Nucleus accumbens (tissue), 56 donors: ENCODE measurements at regions not wholly inside any gene's neighbourhood (a gene's known extent, or its start where the extent isn't known, plus 50 kb on each side); places are given as distances from the start of the nearest gene placed in this dataset.
"Not testable (repeated sequence)": the region's sequence is repeated elsewhere in the genome, so short reads cannot be mapped to it uniquely, and the experiment has no call there.

ENCODE experiments used
- DNase-seq, 56 donors: peaks; one replicate each; lab custom pipeline; 2025; lab: John Stamatoyannopoulos, UW

DNA sequence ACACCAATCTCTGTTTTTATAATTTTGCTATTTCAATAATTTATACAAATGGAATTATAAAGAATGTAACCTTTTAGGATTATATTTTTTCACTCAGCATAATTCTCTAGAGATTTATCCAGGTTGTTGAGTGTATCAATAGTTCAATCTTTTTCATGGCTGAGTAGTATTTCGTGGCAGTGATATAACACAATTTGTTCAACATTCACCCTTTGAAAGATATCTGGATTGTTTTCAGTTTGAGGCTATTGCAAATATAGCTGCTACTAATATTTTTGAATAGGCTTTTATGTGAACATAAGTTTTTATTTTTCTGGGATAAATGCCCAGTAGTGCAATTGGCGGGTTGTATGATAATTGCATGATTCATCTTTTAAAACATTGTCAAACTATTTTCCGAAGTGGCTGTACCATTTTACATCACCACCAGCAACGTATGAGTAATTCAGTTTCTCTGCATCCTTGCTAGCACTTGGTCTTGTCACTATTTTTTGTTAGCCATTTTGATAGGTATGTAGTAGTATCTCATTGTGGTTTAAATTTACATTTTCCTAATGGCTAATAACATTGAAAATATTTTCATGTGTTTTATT, 55.6 kb upstream of the ABCD3 start:
- no peak for DNase-seq

- no peak for DNase-seq
Observed at GRCh38 chr1:94358630-94359599, 59.3 kb upstream of the ABCD3 start.

DNA sequence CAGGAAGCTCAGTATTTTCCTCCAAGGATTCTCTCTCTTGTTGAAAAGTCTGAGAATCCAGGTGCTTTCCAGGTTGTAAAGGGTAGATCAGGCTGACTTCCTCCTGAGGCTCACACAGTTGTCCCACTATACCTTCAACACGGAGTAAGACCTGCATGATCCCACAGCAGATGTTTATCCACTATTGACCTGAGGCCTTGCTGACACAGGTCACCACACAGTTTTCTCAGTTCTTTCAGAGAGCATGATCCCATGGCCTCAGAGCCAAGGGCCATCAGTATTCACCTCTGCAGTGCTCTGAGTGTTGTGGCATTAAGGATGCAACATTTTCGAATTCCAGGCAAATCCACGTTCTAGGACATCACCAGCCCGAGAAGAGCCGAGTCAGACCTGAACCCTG, 60.5 kb upstream of the ABCD3 start:
- DNase-seq = no peak

DNA sequence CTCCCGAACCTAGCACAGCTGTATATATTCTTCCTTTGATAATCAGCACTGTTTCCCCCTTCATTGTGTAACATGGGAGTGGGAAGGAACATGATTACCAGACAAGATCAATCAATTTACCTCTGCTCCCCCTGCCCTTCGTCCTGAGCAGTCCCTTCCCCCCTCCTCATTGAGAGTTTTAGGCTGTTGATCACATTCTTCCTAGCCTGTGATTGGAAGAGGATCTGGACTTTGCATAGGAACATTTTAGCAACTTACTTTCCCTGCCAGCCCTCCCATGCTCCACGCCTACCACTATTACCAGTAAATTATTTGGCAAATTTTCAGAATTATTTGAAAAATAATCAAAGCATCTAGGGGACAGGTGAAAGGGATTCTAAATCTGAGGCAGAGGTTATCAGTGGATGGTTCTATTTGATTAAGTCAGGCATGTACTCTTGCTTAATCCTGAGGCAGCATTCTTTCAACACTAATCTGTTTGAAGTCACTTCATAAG, 62.7 kb upstream of the ABCD3 start:
- no peak for DNase-seq

- no peak for DNase-seq
Observed at GRCh38 chr1:94351481-94351880, 66.7 kb upstream of the ABCD3 start.

GRCh38 chr1:94350350-94350924, 67.8 kb upstream of the ABCD3 start:
- DNase-seq = no peak

DNA sequence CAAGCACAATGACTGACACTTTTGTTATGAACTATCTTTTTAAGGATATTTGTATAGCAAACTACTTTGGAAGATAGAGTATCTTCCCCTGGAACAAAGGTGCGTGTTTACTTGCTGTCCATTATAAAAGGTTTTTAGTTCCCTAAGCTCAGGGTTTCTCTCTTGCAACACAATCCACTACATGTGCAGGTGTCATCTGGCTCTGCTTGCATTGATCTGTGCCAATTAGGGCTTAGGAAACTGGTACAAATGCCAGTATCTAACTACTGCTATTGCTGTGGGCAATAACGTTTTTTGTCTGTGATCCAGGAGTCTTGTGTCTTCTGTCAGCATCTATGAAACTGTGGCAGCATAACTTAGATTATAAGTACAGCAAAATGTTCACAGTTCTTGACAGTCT, 68.3 kb upstream of the ABCD3 start:
- no peak for DNase-seq

DNA sequence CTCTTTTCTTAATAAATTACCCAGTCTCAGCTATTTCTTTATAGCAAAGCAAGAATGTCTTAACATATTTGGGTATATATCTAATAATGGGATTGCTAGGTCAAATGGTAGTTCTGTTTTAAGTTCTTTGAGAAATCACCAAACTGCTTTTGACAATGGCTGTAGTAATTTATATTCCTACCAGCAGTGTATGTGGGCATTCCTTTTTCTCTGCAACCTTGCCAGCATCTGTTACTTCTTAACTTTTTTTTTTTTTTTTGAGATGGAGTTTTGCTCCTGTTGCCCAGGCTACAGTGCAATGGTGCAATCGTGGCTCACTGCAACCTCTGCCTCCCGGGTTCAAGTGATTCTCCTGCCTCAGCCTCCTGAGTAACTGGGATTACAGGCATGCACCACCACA, 69.8 kb upstream of the ABCD3 start:
- not testable (repeated sequence) for DNase-seq

GRCh38 chr1:94345148-94345721, 73.0 kb upstream of the ABCD3 start:
- no peak for DNase-seq

DNA sequence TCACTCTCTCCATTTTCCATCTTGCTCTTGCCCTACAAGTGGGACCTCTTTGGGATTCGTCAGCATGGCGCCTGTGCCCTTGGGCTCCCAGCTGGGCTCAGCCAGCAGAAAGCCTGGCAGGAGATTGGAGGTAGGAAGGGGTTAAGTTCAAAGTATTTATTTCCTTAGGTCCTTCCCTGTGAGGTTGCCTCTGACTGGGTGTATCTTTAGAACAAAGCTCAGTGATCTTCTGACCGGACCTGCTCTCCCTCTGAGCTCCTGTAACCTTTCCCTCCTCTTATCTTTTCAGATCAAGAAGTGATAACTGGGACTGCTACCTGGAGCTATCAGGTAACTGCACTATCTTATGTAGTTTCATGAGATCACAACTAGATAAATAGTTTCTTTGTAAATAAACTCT, 75.8 kb upstream of the ABCD3 start:
- no peak for DNase-seq

- peak in 6 of 56 donors; percentile 1 to 9 (median 4) for DNase-seq
Observed at GRCh38 chr1:94339206-94339927, 78.8 kb upstream of the ABCD3 start.

GRCh38 chr1:94336991-94337390, 81.2 kb upstream of the ABCD3 start:
- DNase-seq = no peak

- DNase-seq = peak in 49 of 56 donors; percentile 1 to 88 (median 33)
Observed at GRCh38 chr1:94335950-94336349, 82.2 kb upstream of the ABCD3 start.

- no peak for DNase-seq
Observed at GRCh38 chr1:94335447-94335846, 82.7 kb upstream of the ABCD3 start.

GRCh38 chr1:94334764-94335163, 83.4 kb upstream of the ABCD3 start:
- no peak for DNase-seq

- no peak for DNase-seq
Observed at GRCh38 chr1:94332952-94333351, 85.2 kb upstream of the ABCD3 start.

DNA sequence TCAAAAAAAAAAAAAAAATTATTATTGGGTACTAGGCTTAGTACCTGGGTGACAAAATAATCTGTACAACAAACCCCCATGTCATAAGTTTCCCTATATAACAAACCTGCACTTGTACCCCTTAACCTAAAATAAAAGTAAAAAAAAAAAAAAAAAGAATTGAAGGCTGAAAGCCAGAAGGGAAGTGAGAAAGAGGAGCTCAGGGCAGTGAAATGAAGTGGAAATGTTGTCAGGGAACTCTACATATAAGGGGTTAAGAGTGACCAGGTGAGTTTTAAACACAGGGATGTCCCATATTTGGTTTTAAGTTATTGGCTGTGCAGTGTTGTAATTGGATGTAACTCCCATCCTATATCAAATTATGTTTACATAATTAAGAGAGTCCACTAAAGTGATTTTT, 85.7 kb upstream of the ABCD3 start:
- DNase-seq = no peak

GRCh38 chr1:94329986-94330385, 88.2 kb upstream of the ABCD3 start:
- no peak for DNase-seq

DNA sequence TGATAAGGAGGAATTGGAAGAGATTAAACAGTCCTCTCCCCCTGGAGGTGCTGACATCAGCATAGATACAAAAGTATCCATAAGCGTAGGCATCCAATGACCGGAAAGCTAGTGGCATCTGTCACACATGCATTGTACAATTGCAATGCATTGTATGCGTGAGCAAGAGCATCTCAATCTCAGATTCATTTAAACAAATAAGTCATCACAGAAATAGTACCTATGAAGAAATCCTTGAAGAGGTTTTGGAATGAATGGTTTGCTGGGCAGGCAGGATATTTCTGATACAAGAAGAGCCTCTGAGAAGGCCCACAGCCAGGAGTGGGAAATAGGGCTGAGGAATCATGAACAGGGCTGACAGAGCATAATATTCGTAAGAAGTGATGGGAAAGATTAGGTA, 88.9 kb upstream of the ABCD3 start:
- DNase-seq = no peak

DNA sequence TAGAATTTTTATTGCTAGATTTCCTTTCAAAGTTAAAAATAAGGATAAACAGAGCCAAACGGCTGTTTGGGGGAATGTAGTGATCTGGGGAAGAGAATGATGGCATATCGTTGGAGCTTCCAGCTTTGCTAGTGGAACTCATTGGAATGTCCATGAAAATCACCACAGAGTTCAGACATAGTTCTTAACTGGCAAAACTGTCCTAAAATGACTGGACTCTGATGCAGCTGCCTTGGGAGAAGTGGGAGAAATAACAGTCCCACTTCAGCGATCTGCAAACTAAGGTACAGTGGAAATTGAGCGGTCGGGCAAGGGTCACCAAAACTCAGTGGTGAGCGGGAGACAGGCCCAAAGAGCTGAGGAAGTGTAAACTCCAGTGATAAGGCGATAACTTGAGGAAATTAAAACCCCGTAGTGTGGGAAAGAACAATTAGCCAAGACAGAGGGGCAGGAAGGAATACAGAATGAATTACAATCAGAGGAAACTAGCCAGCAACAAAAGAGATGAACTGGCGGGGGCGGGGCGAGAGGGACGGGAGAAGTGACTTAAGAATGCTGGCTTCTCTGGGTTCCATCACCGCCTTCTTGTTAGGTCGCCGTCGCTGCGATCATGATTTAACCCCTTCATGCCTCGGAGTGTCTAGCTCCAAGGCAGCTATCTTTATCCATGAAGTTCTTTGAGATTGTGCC, 89.8 kb upstream of the ARHGAP29 start:
- peak in 1 of 56 donors; percentile 13 for DNase-seq
